ENCODE measurements at regions not wholly inside any gene's neighbourhood (a gene's known extent, or its start where the extent isn't known, plus 50 kb on each side); places are given as distances from the start of the nearest gene placed in this dataset.

DNA sequence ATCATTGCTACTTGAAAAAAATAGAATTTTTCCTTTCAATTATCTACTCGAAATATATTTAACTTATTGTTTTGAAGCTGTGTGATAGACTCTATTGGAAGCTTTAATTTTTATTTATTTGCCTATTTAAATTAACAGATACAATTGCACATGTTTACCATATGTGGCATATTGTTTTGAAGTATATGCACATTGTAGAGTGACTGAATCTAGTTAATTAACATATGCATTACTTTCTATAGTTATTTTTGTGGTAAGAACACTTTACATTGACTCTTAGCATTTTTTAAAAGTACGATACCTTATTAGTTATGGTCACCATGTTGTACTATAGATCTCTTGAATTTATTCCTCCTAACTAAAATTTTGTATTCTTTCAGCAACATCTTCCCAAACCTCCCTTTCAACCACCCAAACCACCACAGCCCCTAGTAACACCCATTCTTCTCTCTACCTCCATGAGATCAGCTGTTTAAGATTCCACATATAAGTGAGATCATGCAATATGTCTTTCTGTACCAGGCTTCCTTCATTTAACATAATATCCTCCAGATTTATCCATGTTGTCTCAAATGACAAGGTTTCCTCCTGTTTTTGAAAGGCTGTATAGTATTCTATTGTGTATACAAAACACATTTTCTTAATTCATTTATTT lies 58.5 kb upstream of the SPHKAP start:
- in situ Hi-C loops (cut with HindIII; ENCODE audit: low pct_unique_long_range_greater_than_20kb, low sequenced_read_pairs), result no loop called here
- DNase-seq (ENCODE audit: low read depth in 1 of 2, low spot score in 1 of 2), result no peak
- no peak for TF ChIP-seq JUND (IDR thresholded peaks at IDR 0.05; ENCODE audit: low read depth)

DNA sequence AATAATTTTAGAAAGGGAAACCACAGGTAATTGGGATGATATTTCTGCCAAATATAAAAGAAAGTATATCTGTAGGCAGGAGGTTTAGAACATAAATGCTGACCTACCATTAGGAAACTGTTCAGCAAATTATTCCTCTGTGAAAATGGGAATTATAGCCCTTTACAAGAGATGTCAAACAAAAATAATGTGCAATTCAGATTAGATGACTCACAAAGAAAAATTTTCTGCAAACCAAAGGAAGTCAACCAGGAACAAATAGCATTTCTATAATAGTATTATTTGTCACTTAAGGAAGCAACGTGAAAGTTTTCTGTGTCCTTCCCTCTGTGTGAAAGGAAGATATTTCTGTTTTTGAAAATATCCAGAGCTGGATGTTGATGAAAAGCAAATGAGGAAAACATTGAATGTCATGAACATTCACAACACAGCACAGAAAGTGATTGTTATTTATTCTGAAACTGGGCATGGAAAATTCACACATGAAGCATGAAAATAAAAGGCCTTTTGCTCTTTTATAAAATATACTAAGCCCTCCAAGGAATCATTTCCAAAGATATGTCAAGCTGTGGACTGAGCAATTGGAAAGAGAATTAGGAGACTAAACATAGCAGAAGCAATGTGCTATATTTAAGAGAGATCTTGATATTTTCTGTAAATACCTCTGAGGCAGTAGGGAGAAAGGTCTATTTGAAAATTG lies 57.9 kb upstream of the SPHKAP start:
- in situ Hi-C loops (cut with HindIII; ENCODE audit: low pct_unique_long_range_greater_than_20kb, low sequenced_read_pairs), result no loop called here
- no peak for TF ChIP-seq JUND (IDR thresholded peaks at IDR 0.05; ENCODE audit: low read depth)
- DNase-seq (ENCODE audit: low read depth in 1 of 2, low spot score in 1 of 2), result no peak

Data from T47D (cell line).